Prostate gland (tissue), 2 donors: ENCODE measurements at regions not wholly inside any gene's neighbourhood (a gene's known extent, or its start where the extent isn't known, plus 50 kb on each side); places are given as distances from the start of the nearest gene placed in this dataset.

ENCODE experiments used
- POLR2AphosphoS5 ChIP-seq: sonication (generic); formaldehyde crosslinking; IDR thresholded peaks from one replicate; pipeline ENCODE4 v1.6.1; 2017; ENCODE audit warnings: antibody characterized with exemption
- TF ChIP-seq, protein P1 (sequence below), 4 experiments: fragments of 200-600 bp in 2 of 4; fragments of 450-650 bp in 2 of 4; sonication (generic) in 2 of 4; IDR thresholded peaks; 1 replicate in 3 of 4; 2 replicates in 1 of 4; pipeline ENCODE4 v1.5.1; 2016 to 2019; ENCODE audit warnings: antibody characterized with exemption in 4 of 4, mild to moderate bottlenecking in 2 of 4, moderate library complexity in 2 of 4

DNA sequence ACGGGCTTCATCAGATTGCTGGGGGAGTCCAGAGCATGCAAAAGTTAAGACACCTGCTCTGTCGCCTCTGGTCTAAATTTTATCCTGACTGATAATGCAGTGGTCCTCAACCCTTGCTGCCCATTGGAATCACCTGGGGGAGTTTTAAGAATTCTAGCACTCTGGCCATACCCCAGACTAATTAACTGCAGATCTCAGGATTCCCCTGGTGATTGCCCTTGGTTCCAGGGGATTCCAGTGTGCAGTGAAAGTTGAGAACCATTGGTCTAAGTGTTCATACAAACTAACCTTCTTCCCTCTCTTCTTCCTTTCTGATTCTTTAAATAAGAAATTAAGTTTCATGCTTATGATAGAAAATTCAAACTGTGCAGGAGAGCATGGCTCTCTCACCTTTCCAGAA, 105.7 kb upstream of the MGAT5 start:
- TF ChIP-seq POLR2AphosphoS5 = no peak
- TF ChIP-seq, protein P1, sequence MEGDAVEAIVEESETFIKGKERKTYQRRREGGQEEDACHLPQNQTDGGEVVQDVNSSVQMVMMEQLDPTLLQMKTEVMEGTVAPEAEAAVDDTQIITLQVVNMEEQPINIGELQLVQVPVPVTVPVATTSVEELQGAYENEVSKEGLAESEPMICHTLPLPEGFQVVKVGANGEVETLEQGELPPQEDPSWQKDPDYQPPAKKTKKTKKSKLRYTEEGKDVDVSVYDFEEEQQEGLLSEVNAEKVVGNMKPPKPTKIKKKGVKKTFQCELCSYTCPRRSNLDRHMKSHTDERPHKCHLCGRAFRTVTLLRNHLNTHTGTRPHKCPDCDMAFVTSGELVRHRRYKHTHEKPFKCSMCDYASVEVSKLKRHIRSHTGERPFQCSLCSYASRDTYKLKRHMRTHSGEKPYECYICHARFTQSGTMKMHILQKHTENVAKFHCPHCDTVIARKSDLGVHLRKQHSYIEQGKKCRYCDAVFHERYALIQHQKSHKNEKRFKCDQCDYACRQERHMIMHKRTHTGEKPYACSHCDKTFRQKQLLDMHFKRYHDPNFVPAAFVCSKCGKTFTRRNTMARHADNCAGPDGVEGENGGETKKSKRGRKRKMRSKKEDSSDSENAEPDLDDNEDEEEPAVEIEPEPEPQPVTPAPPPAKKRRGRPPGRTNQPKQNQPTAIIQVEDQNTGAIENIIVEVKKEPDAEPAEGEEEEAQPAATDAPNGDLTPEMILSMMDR (IDR thresholded peaks at IDR 0.05) = no peak
